Upper lobe of right lung (tissue), 1 donor: ENCODE measurements at regions not wholly inside any gene's neighbourhood (a gene's known extent, or its start where the extent isn't known, plus 50 kb on each side); places are given as distances from the start of the nearest gene placed in this dataset.

Source experiments
- ATAC-seq: fragments of 200-7000 bp; cut with Tn5 transposase; one replicate; pipeline ENCODE4 v1.9.1; 2020; ENCODE audit warnings: mild to moderate bottlenecking, moderate library complexity
- DNase-seq: peaks from one replicate; pipeline ENCODE4 v3.0.0-alpha.2; 2020
- H3K27ac ChIP-seq: fragments of 200-600 bp; one replicate; pipeline ENCODE4 v1.8.0; 2022
- H3K27me3 ChIP-seq: fragments of 200-600 bp; one replicate; pipeline ENCODE4 v1.8.0; 2022; ENCODE audit warnings: mild to moderate bottlenecking
- H3K36me3 ChIP-seq: fragments of 200-600 bp; one replicate; pipeline ENCODE4 v1.8.0; 2022
- H3K4me1 ChIP-seq: fragments of 200-600 bp; one replicate; pipeline ENCODE4 v1.8.0; 2022
- H3K4me3 ChIP-seq: fragments of 200-600 bp; one replicate; pipeline ENCODE4 v1.8.0; 2022; ENCODE audit warnings: mild to moderate bottlenecking
- H3K9me3 ChIP-seq: fragments of 200-600 bp; one replicate; pipeline ENCODE4 v1.8.0; 2022
- CTCF ChIP-seq: fragments of 200-600 bp; IDR thresholded peaks from one replicate; pipeline ENCODE4 v1.8.0; 2022; ENCODE audit warnings: antibody characterized with exemption
- intact Hi-C: fragments of 100-400 bp; cut with DNase I; formaldehyde crosslinking; loops from one replicate; pipeline ENCODE4 v1.11.0; 2022
- donor health status: DM: no; HTN: yes; CAD: no; lungs with severe emphysema.

- Histone ChIP-seq H3K27ac (no peak overlapping the region), H3K4me3 (no peak overlapping the region), H3K27me3 (no peaks in the 10 kb centered on the region), H3K4me1 (no peaks in the 10 kb centered on the region), H3K36me3 (no peaks in the 10 kb centered on the region), H3K9me3 (no peaks in the 10 kb centered on the region)
- DNase-seq (no peak), ATAC-seq (no peak)
- no peak for TF ChIP-seq CTCF
- intact Hi-C loops = no loop called here
Measured at GRCh38 chr3:118380576-118380975, 654.1 kb downstream of the IGSF11 start.

GRCh38 chr3:118396491-118396890, 638.2 kb downstream of the IGSF11 start:
- no peaks in the 10 kb centered on the region for H3K9me3 ChIP-seq
- no peak for TF ChIP-seq CTCF
- ATAC-seq (no peak), DNase-seq (no peak)
- H3K27ac ChIP-seq = no peak overlapping the region
- no peak overlapping the region for H3K4me3 ChIP-seq
- no peaks in the 10 kb centered on the region for H3K27me3 ChIP-seq
- no peaks in the 10 kb centered on the region for H3K36me3 ChIP-seq
- no peaks in the 10 kb centered on the region for H3K4me1 ChIP-seq
- intact Hi-C loops = no loop called here

- H3K36me3 ChIP-seq = no peaks in the 10 kb centered on the region
- intact Hi-C loops = no loop called here
- H3K4me3 ChIP-seq = no peak overlapping the region
- ATAC-seq (no peak), DNase-seq (no peak)
- TF ChIP-seq CTCF = no peak
- H3K4me1 ChIP-seq = no peaks in the 10 kb centered on the region
- H3K9me3 ChIP-seq = no peaks in the 10 kb centered on the region
- H3K27me3 ChIP-seq = no peaks in the 10 kb centered on the region
- H3K27ac ChIP-seq = no peak overlapping the region
Measured at GRCh38 chr3:118400086-118400485, 634.6 kb downstream of the IGSF11 start.

- Histone ChIP-seq H3K36me3 (no peaks in the 10 kb centered on the region), H3K27me3 (no peaks in the 10 kb centered on the region), H3K9me3 (no peaks in the 10 kb centered on the region), H3K4me3 (no peak overlapping the region), H3K4me1 (no peaks in the 10 kb centered on the region), H3K27ac (no peak overlapping the region)
- no peak for TF ChIP-seq CTCF
- no peak for ATAC-seq
- intact Hi-C loops = no loop called here
- no peak for DNase-seq
Measured at GRCh38 chr3:118400886-118401285, 633.8 kb downstream of the IGSF11 start.

- intact Hi-C loops = no loop called here
- Histone ChIP-seq H3K27ac (no peak overlapping the region), H3K27me3 (no peaks in the 10 kb centered on the region), H3K9me3 (no peaks in the 10 kb centered on the region), H3K4me1 (no peaks in the 10 kb centered on the region), H3K4me3 (no peak overlapping the region), H3K36me3 (no peaks in the 10 kb centered on the region)
- no peak for ATAC-seq
- DNase-seq = no peak
- TF ChIP-seq CTCF = no peak
Measured at GRCh38 chr3:118401887-118402286, 632.8 kb downstream of the IGSF11 start.

- Histone ChIP-seq H3K27ac (no peak overlapping the region), H3K27me3 (no peaks in the 10 kb centered on the region), H3K4me3 (no peak overlapping the region), H3K4me1 (no peaks in the 10 kb centered on the region), H3K36me3 (no peaks in the 10 kb centered on the region), H3K9me3 (no peaks in the 10 kb centered on the region)
- intact Hi-C loops = no loop called here
- DNase-seq (no peak), ATAC-seq (no peak)
- no peak for TF ChIP-seq CTCF
Measured at GRCh38 chr3:118402971-118403370, 631.7 kb downstream of the IGSF11 start.
